Stimulated activated CD4-positive, alpha-beta T cell treated with anti-CD3 and anti-CD28 coated beads, TNF-alpha, amount 100 ng/mL, for 4 hours (primary cell): ENCODE measurements at regions not wholly inside any gene's neighbourhood (a gene's known extent, or its start where the extent isn't known, plus 50 kb on each side); places are given as distances from the start of the nearest gene placed in this dataset.
"Not testable (repeated sequence)": the region's sequence is repeated elsewhere in the genome, so short reads cannot be mapped to it uniquely, and the experiment has no call there.

Source experiments
- DNase-seq, 3 experiments: peaks; one replicate each; pipeline ENCODE4 v3.0.0-alpha.2; 2020; ENCODE audit warnings: low read depth in 3 of 3

DNA sequence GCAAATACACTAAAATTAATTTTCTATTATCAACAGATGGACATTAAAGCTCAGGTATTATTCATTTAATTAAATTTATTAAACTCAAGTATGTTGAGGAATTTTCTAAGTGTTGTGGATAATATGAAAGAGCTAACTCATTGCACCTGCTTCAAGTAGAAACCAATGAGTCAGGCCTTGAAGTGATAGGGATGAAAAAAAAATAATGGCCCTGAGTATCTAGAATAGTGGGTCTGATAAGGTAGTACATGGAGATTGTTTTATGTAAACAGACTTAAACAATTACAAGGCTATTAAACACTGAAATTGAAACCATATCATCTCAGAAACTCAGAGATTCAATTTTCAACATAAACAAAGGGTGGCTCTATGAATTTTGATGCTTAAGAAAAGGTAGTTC lies 857.1 kb upstream of the GBE1 start:
- DNase-seq = no peak

DNA sequence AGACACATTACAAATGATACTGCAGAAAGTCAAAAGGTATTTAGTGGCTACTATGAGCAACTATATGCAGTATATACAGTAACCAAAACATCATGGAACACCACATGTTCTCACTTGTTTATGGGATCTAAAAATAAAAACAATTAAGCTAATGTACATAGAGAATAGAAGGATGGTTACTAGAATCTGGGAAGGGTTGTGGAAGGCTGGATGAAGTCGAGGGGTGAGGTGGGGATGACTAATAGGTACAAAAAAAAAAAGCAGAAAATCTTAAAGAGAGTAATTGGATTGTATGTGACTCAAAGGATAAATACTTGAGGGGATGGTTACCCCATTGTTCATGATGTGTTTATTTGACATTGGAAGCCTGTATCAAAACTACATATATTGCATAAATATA lies 848.8 kb upstream of the GBE1 start:
- no peak for DNase-seq

- no peak for DNase-seq
Observed at GRCh38 chr3:82607391-82607790, 845.9 kb upstream of the GBE1 start.

DNA sequence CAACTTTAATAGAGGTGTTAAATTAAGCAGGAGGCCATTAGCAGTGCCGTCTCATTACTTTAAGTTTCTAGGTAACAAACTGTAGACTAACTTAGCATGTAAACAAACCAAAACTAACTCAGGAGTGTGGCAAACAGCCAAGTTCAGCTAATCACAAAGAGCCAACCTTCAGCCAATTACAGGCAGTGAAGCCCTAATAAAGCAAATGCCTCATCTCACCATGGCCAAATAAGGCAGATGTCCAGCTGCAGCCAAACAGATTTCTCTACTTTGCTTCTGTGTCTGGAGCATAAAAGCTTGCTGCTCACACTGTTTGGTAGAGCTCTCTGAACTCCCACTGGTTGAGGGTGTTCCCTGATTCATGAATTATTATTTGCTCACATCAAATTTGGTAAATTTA lies 835.4 kb upstream of the GBE1 start:
- no peak for DNase-seq

GRCh38 chr3:82595530-82595929 lies 834.1 kb upstream of the GBE1 start:
- no peak for DNase-seq

- DNase-seq = no peak
Observed at GRCh38 chr3:82587174-82587573, 825.7 kb upstream of the GBE1 start.

DNA sequence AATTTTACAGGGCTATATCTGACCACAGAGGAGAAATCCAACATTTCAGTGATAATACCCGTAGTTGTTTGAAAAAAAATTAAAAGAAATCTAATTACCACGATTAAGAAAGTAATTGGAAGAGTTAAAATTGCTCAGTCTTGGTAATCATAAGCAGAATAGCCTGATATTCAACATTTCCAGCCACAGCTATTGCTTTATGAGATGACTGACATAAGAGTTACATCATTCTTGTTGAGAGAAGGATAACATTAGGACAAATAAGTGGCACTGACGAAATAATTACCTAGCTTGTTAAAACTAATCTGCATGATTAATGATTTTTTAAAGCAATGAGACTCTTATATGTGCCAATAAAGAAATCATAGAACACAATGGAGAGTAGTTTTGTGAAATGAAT lies 825.0 kb upstream of the GBE1 start:
- DNase-seq = no peak

DNA sequence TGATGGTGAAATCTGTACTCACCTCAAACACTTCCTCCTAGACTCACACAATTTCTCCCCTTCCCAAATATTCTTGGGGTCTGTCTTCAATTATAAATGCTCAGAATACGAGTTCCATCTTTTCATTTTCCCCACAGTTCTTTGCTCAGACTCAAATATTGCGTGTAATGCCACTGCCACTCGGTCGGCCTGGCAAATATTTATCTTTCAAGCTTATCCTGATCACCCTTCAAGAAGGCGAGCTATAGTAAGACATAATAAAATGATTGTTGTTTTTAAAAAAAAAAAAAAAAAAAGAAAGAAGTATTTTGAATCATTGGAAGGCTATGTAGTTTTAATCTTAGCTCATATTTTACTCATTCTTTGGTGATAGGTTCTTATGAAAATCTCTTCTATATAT lies 824.6 kb upstream of the GBE1 start:
- not testable (repeated sequence) for DNase-seq

- not testable (repeated sequence) for DNase-seq
Observed at GRCh38 chr3:82585591-82585990, 824.1 kb upstream of the GBE1 start.

- DNase-seq = not testable (repeated sequence)
Observed at GRCh38 chr3:82584861-82585260, 823.4 kb upstream of the GBE1 start.

- not testable (repeated sequence) for DNase-seq
Observed at GRCh38 chr3:82584415-82584814, 823.0 kb upstream of the GBE1 start.

DNA sequence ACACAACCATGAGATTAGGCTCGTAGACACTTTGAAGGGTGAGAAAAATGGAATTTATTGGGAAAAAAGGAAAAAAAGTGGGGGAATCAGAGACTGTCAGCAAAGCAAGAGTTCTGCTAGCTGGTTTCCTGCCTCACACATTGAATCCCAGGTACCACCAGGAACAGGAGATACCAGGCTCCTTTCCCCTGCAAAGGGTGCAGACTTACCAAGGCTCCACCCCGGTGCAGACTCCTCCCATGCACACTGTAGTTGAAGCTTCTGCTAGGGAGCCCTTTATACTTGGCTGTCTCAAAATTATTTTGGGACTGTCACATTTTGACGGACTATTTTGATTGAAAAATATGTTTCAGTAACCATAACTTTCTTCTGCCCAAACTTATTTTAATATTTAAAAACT lies 819.9 kb upstream of the GBE1 start:
- no peak for DNase-seq

DNA sequence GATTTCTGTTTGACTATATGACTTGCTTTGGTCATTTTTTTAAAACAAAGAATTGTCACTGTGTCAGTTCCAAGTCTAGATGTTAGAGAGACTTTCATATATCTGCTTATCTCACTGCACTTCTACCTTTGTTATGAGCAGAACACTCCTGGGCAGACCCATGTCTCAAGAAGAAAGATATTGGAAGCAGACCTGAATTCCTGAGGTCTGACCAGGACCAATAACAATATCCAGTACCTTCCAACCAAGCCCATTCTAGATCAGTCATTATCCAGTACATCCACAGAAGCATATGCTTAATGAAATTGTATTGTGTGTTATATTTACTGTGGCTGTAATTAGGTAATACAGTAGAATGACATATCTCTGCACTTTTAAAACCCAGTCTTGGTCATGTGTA lies 811.3 kb upstream of the GBE1 start:
- DNase-seq = no peak

DNA sequence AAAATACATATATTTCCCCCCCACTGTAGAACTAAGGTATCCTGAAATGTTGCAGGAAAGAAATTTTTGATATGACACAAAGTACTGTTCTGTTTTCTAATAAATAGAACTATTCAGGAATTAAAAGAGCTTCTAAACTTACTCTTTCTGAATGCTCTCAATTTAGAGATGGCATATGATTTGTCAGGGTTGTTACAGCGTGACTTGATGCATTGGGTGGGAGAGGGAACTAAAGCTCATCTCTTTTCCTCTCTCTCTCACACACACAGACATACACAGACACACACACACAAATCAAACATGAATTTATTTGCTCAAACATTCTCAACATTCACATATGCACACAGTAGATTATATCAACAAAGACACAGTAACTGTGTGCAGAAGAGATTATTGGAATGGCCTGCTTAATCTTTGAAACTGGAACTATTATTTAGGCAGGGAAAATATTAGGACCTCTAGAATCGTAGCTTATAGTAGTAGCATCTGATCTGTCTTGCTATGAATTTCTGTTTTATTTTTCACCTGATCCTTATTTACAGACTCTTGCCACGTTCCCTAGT lies 807.4 kb upstream of the GBE1 start:
- no peak for DNase-seq

DNA sequence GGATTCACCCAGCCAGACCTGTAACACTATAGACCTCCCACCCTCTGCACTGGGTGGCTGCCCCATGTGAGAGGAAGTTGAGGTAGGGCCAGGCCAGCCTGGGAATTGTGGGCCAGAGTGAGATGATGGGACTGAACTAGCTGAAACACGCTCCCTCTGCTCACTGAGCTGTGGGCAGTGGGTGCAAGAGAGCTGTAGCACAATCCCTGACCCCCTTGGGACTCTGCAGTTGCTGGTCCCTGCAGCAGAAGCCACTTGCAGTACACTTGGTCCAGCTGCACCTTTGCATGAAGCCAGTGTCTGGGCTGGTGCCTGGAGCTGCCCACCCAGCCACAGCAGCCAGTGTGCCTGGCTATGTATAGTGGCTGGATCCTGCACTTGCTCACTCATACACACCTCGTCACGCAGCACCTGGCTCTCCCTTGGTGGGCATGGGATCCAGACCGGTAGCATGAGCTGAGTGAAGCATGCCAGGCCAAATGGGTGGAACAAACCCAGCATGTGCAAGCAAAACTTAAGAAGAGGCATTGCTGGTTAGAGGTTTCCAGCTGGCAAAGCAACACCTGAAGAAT lies 805.7 kb upstream of the GBE1 start:
- no peak for DNase-seq

GRCh38 chr3:82562896-82563295 lies 801.5 kb upstream of the GBE1 start:
- DNase-seq = no peak

DNA sequence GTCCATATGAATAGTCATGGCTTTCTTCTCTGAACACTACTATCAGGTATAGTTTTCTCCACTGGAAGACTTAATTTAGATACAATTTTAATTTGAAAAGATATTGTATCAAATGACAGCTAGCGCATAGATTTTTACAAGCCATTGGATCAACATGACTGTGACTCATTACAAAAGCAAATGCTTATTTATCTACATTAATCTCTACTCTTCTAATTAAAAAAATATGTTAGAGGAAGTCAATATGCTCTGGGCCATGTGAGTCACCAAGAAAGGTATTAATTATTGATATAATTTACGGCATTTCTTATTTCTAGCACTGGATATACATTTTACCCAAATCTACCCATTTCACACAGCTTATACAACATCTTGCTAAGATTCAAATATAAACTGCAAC lies 800.3 kb upstream of the GBE1 start:
- DNase-seq = no peak

DNA sequence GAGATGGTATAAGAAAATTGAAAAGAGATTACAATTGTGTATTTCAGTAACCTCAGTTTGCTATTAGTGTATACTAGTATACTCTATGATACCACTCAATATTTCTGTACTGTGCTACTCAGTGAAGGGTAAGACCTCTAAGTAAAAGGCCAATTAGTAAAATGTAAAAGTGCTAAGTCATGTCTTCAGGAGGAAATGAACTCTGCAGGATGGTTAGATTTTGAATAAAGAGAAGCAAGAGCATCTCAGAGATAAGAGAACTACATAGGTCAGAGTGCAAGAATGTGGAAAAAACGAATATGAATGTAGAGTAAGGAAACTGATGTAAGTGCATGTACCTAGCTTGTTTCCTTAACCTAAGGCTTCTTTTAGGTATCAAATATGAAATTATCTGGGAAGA lies 796.6 kb upstream of the GBE1 start:
- no peak for DNase-seq

GRCh38 chr3:82556113-82556512 lies 794.7 kb upstream of the GBE1 start:
- no peak for DNase-seq

GRCh38 chr3:82542556-82542955 lies 781.1 kb upstream of the GBE1 start:
- DNase-seq = not testable (repeated sequence)

- no peak for DNase-seq
Observed at GRCh38 chr3:82521657-82522056, 760.2 kb upstream of the GBE1 start.

DNA sequence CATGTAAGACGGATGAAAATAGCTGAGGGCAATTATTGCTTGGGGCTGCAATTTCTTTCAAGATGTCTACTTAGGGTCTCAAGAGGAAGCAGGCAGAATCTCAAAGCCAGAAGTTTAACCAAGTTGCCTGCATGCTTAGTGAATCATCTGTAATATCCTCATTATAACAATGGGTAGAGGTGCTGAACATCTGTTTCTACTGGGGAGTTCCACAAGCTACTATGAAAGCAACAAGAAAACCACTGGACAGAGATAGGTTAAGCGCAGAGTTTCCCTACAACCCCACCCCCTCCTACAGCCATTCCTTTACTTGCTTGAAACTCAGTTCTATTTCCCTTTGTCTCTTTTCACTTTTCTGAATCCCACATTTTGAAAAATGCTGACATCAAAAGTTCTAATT lies 759.4 kb upstream of the GBE1 start:
- DNase-seq = no peak

- DNase-seq = no peak
Observed at GRCh38 chr3:82509951-82510603, 748.6 kb upstream of the GBE1 start.
